ENCODE measurements at regions not wholly inside any gene's neighbourhood (a gene's known extent, or its start where the extent isn't known, plus 50 kb on each side); places are given as distances from the start of the nearest gene placed in this dataset.
"Not testable (repeated sequence)": the region's sequence is repeated elsewhere in the genome, so short reads cannot be mapped to it uniquely, and the experiment has no call there.

- no peak for TF ChIP-seq CTCF (IDR thresholded peaks at IDR 0.05; ENCODE audit: insufficient read depth, low read depth, low read length, missing control alignments)
- no peak for DNase-seq (ENCODE audit: low read depth)
- H3K4me3 ChIP-seq (ENCODE audit: low read length), result no peak overlapping the region
Observed at GRCh38 chr6:40666530-40666929, 79.4 kb upstream of the LRFN2 start.

- TF ChIP-seq CTCF (IDR thresholded peaks at IDR 0.05; ENCODE audit: insufficient read depth, low read depth, low read length, missing control alignments), result no peak
- H3K4me3 ChIP-seq (ENCODE audit: low read length), result no peak overlapping the region
- DNase-seq (ENCODE audit: low read depth), result no peak
Observed at GRCh38 chr6:40661726-40662125, 74.6 kb upstream of the LRFN2 start.

GRCh38 chr6:40656772-40657171 is 69.6 kb upstream of the LRFN2 start:
- H3K4me3 ChIP-seq (ENCODE audit: low read length); DNase-seq (ENCODE audit: low read depth): not testable (repeated sequence)

GRCh38 chr6:40654828-40655227 is 67.7 kb upstream of the LRFN2 start:
- no peak overlapping the region for H3K4me3 ChIP-seq (ENCODE audit: low read length)
- DNase-seq (ENCODE audit: low read depth), result no peak
- no peak for TF ChIP-seq CTCF (IDR thresholded peaks at IDR 0.05; ENCODE audit: insufficient read depth, low read depth, low read length, missing control alignments)

- no peak for TF ChIP-seq CTCF (IDR thresholded peaks at IDR 0.05; ENCODE audit: insufficient read depth, low read depth, low read length, missing control alignments)
- no peak for DNase-seq (ENCODE audit: low read depth)
- no peak overlapping the region for H3K4me3 ChIP-seq (ENCODE audit: low read length)
Observed at GRCh38 chr6:40645043-40645442, 57.9 kb upstream of the LRFN2 start.

GRCh38 chr6:40642837-40643236 is 55.7 kb upstream of the LRFN2 start:
- no peak for DNase-seq (ENCODE audit: low read depth)
- no peak for TF ChIP-seq CTCF (IDR thresholded peaks at IDR 0.05; ENCODE audit: insufficient read depth, low read depth, low read length, missing control alignments)
- H3K4me3 ChIP-seq (ENCODE audit: low read length), result no peak overlapping the region

GRCh38 chr6:40642190-40642589 is 55.0 kb upstream of the LRFN2 start:
- no peak for TF ChIP-seq CTCF (IDR thresholded peaks at IDR 0.05; ENCODE audit: insufficient read depth, low read depth, low read length, missing control alignments)
- DNase-seq (ENCODE audit: low read depth), result no peak
- H3K4me3 ChIP-seq (ENCODE audit: low read length), result no peak overlapping the region
